NCI-H1417 treated with DMSO at 0.1 percent for 48 hours (cell line): ENCODE measurements at regions not wholly inside any gene's neighbourhood (a gene's known extent, or its start where the extent isn't known, plus 50 kb on each side); places are given as distances from the start of the nearest gene placed in this dataset.
"Not testable (repeated sequence)": the region's sequence is repeated elsewhere in the genome, so short reads cannot be mapped to it uniquely, and the experiment has no call there.

Experiments
- DNase-seq: peaks from one replicate; lab custom pipeline; 2025; lab: John Stamatoyannopoulos, UW

GRCh38 chr20:54843431-54843830 lies 368.0 kb downstream of the DOK5 start:
- no peak for DNase-seq

- no peak for DNase-seq
Observed at GRCh38 chr20:54839224-54839623, 363.8 kb downstream of the DOK5 start.

- no peak for DNase-seq
Observed at GRCh38 chr20:54837226-54837625, 361.8 kb downstream of the DOK5 start.

- DNase-seq, result no peak
Observed at GRCh38 chr20:54822386-54822785, 347.0 kb downstream of the DOK5 start.

- no peak for DNase-seq
Observed at GRCh38 chr20:54820392-54820791, 345.0 kb downstream of the DOK5 start.

GRCh38 chr20:54806462-54806861 lies 331.1 kb downstream of the DOK5 start:
- DNase-seq, result no peak

GRCh38 chr20:54794874-54795273 lies 319.5 kb downstream of the DOK5 start:
- no peak for DNase-seq

GRCh38 chr20:54794110-54794509 lies 318.7 kb downstream of the DOK5 start:
- no peak for DNase-seq

- DNase-seq, result no peak
Observed at GRCh38 chr20:54793291-54793992, 318.0 kb downstream of the DOK5 start.

GRCh38 chr20:54792688-54793087 lies 317.3 kb downstream of the DOK5 start:
- DNase-seq, result no peak

- not testable (repeated sequence) for DNase-seq
Observed at GRCh38 chr20:54788260-54788659, 312.9 kb downstream of the DOK5 start.

- not testable (repeated sequence) for DNase-seq
Observed at GRCh38 chr20:54782758-54783157, 307.4 kb downstream of the DOK5 start.

- DNase-seq, result no peak
Observed at GRCh38 chr20:54774426-54774825, 299.0 kb downstream of the DOK5 start.

GRCh38 chr20:54773643-54774000 lies 298.2 kb downstream of the DOK5 start:
- no peak for DNase-seq

GRCh38 chr20:54772893-54773642 lies 297.7 kb downstream of the DOK5 start:
- DNase-seq, result no peak

- no peak for DNase-seq
Observed at GRCh38 chr20:54766483-54766882, 291.1 kb downstream of the DOK5 start.

GRCh38 chr20:54763366-54763765 lies 288.0 kb downstream of the DOK5 start:
- DNase-seq, result no peak

GRCh38 chr20:54759589-54759988 lies 284.2 kb downstream of the DOK5 start:
- DNase-seq, result no peak

- DNase-seq, result no peak
Observed at GRCh38 chr20:54746796-54747195, 271.4 kb downstream of the DOK5 start.

- no peak for DNase-seq
Observed at GRCh38 chr20:54745780-54746179, 270.4 kb downstream of the DOK5 start.

GRCh38 chr20:54744097-54744496 lies 268.7 kb downstream of the DOK5 start:
- DNase-seq, result no peak

GRCh38 chr20:54742193-54742592 lies 266.8 kb downstream of the DOK5 start:
- DNase-seq, result no peak

- no peak for DNase-seq
Observed at GRCh38 chr20:54736421-54736820, 261.0 kb downstream of the DOK5 start.

GRCh38 chr20:54733687-54734086 lies 258.3 kb downstream of the DOK5 start:
- DNase-seq, result no peak
